Stimulated activated CD8-positive, alpha-beta memory T cell treated with anti-CD3 and anti-CD28 coated beads, Interleukin-4, amount 100 ng/mL, for 48 hours (primary cell): ENCODE measurements at regions not wholly inside any gene's neighbourhood (a gene's known extent, or its start where the extent isn't known, plus 50 kb on each side); places are given as distances from the start of the nearest gene placed in this dataset.

Experiments used
- DNase-seq: peaks from one replicate; pipeline ENCODE4 v3.0.0-alpha.2; 2020

DNA sequence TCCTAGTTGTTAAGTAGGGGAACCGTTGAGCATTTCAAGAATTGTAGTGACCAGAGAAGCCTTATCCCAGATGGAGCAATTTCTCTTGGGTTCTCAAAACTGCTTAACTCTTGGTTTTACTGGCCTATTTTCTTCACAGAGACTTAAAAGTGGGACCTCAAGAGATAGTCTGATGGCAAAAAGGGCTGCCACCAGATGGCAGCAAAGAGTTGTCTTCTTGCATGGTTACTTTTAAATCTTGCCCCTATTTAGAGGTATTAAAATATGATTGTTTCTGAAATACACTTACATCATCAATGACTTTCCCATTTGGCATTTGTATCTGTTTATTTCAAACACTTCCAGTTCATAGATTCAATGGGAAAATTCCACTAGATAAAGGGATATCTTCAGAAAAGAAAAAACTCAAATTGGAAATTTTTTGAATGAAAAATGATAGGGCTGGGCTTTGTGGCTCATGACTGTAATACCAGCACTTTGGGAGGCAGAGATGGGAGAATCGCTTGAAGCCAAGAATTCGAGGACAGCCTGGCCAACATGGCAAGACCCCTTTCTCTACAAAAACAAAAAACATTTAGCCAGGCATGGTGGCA, 69.9 kb upstream of the CNTN1 start:
- DNase-seq: peak; percentile 63

DNA sequence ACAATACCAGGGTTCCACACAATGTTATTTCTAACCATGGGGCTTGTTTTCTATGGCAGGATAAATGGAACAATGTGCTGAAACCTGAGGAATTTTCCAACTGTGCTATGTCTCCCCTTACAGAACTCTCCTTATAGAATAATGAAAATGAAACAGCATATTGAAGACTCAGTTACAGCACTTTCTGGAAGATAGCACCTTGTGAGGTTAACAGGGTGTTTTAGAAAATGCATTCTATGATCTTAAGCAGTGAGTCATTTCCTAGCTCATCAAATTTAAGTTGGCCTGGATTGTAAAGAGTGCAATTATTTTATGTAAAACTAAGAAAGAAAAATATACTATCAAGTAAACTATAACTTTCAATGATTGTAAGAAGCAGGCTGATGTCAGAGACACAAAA, 60.1 kb upstream of the CNTN1 start:
- DNase-seq: no peak

DNA sequence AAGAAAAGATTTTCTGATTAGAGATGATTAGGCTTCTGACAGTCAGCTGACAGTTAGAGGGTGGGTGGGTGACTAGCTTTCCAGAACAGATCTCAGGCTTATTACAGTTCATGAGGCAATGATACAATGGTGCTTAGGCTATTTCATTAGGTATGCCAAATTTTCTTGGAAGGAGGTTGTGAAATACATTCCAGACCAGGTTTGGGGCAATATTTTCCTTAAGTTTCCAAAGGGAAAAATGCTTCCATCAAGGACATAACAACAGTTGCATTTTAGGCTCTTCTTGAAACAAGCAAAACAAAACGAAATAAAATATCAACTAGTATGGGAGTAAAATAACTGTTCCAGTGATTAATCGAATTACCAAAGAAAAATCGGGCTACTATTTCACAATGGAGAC, 59.3 kb upstream of the CNTN1 start:
- DNase-seq: no peak

DNA sequence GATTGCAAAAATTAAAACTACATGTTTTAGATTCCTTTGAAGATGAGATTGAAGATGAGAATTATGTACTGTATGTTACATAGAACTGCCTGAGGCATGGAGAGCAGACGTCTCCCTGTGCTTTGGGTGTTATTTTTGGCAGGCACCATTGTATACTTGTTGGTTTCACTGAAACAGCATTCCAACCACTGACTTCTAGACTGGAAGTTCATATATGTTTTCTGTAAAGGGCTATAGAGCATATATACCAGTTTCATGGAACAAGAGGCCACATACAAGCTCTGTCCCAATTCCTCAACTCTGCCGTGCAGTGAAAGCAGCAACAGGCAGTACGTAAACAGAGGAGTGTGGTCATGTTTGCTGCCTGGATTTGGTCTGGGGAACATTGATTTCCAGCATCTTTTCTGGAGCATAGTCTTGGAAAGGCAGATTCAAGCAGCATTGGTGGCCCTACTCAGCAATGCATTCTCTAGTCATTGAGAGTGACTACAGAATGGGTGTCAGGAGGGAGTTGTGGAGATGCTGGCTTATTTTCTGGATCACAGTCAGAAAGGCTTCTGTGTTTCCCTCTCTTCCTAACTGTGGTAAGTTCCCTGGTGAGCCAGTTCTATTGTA, 57.6 kb upstream of the CNTN1 start:
- no peak for DNase-seq

DNA sequence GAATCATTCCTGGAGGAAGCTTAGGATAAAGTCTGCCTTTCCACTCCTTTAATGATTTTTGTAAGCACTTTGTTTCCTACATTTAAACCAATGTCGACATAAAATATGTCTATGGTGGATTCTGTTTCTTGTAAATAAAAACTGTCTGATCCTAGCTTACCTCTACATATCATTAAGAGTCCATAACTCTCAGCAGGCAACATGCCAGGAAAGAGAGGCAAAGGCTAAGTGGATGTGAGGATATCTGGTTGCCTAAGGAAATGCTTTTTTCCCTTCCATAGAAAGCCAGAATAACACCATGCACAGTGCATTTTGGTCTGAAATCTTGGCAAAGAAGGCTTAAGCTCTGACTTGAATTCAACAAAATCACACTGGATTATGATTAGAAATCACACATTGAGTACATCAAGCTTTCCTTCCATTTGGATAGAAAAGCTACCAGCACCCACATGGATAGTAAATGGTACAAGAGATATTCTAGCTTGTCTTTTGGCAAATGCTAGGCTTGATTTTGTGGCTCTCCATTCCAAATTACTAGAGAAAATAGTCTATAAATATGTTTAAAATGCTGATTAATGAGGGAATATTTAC, 57.0 kb upstream of the CNTN1 start:
- DNase-seq: no peak
